GM23338 (cell line): ENCODE measurements at regions not wholly inside any gene's neighbourhood (a gene's known extent, or its start where the extent isn't known, plus 50 kb on each side); places are given as distances from the start of the nearest gene placed in this dataset.

Source experiments
- ATAC-seq: fragments of 200-7000 bp; cut with Tn5 transposase; 3 replicates; pipeline ENCODE4 v1.9.1; 2020
- DNase-seq: peaks from one replicate; pipeline ENCODE4 v3.0.0-alpha.2; 2015; ENCODE audit warnings: low spot score
- H2AFZ ChIP-seq: fragments of 200-600 bp; sonication (generic); 2 replicates; pipeline ENCODE4 v1.8.0; 2016; ENCODE audit warnings: antibody characterized with exemption, mild to moderate bottlenecking, moderate library complexity
- H3F3A ChIP-seq: fragments of 200-600 bp; sonication (generic); replicated peaks from 2 replicates; pipeline ENCODE4 v1.8.0; 2017; ENCODE audit warnings: antibody characterized with exemption, mixed run types, low read depth
- H3K27ac ChIP-seq: fragments of 200-600 bp; sonication (generic); 2 replicates; pipeline ENCODE4 v1.6.1; 2016; ENCODE audit warnings: low read depth
- H3K27me3 ChIP-seq: fragments of 200-600 bp; sonication (generic); 2 replicates; pipeline ENCODE4 v1.8.0; 2016; ENCODE audit warnings: mild to moderate bottlenecking, mixed run types, moderate library complexity; ENCODE audit not compliant: insufficient read depth
- H3K36me3 ChIP-seq: fragments of 200-600 bp; sonication (generic); 2 replicates; pipeline ENCODE4 v1.8.0; 2016; ENCODE audit warnings: mild to moderate bottlenecking; ENCODE audit not compliant: insufficient read depth
- H3K4me1 ChIP-seq: fragments of 200-600 bp; sonication (generic); 2 replicates; pipeline ENCODE4 v1.8.0; 2016; ENCODE audit warnings: mild to moderate bottlenecking, moderate library complexity; ENCODE audit not compliant: insufficient read depth
- H3K4me2 ChIP-seq: fragments of 200-600 bp; sonication (generic); 2 replicates; pipeline ENCODE4 v1.7.1; 2017; ENCODE audit warnings: mixed run types
- H3K4me3 ChIP-seq: fragments of 200-600 bp; sonication (generic); 2 replicates; pipeline ENCODE4 v1.6.1; 2016; ENCODE audit warnings: mixed run types
- H3K79me2 ChIP-seq: fragments of 200-600 bp; sonication (generic); replicated peaks from 2 replicates; pipeline ENCODE4 v1.8.0; 2017; ENCODE audit warnings: mild to moderate bottlenecking; ENCODE audit not compliant: insufficient read depth
- H3K9me2 ChIP-seq: fragments of 200-600 bp; sonication (generic); 2 replicates; pipeline ENCODE4 v1.8.0; 2017; ENCODE audit not compliant: insufficient read depth
- H4K20me1 ChIP-seq: fragments of 200-600 bp; sonication (generic); replicated peaks from 2 replicates; pipeline ENCODE4 v1.8.0; 2017; ENCODE audit warnings: mild to moderate bottlenecking; ENCODE audit not compliant: insufficient read depth
- H3K27ac Mint-ChIP-seq: 2 replicates; pipeline ENCODE4 v1.8.0; 2020; ENCODE audit warnings: inconsistent platforms, mild to moderate bottlenecking, moderate library complexity, mixed read lengths
- H3K27me3 Mint-ChIP-seq: 3 replicates; pipeline ENCODE4 v1.8.0; 2022; ENCODE audit warnings: low read depth, mild to moderate bottlenecking, moderate library complexity, mixed read lengths, inconsistent platforms; ENCODE audit not compliant: insufficient read depth, poor library complexity
- H3K36me3 Mint-ChIP-seq: 3 replicates; pipeline ENCODE4 v1.8.0; 2021; ENCODE audit warnings: low read depth, mild to moderate bottlenecking, inconsistent platforms, moderate library complexity, mixed read lengths
- H3K4me1 Mint-ChIP-seq: 3 replicates; pipeline ENCODE4 v1.8.0; 2020; ENCODE audit warnings: mild to moderate bottlenecking, inconsistent platforms, mixed read lengths
- H3K4me3 Mint-ChIP-seq: 3 replicates; pipeline ENCODE4 v1.8.0; 2021; ENCODE audit warnings: moderate library complexity, mild to moderate bottlenecking, inconsistent platforms, mixed read lengths
- H3K9me3 Mint-ChIP-seq: 3 replicates; pipeline ENCODE4 v1.8.0; 2020; ENCODE audit warnings: moderate library complexity, mild to moderate bottlenecking, inconsistent platforms, mixed read lengths
- CREB1 ChIP-seq: fragments of 250-450 bp; sonication (Bioruptor Pico); IDR thresholded peaks from 2 replicates; pipeline ENCODE4 v1.5.0; 2020; ENCODE audit warnings: low read depth, mild to moderate bottlenecking, moderate library complexity
- EZH2phosphoT487 ChIP-seq: fragments of 200-600 bp; sonication (generic); IDR thresholded peaks from one replicate; pipeline ENCODE4 v1.8.1; 2018; ENCODE audit warnings: antibody characterized with exemption; ENCODE audit not compliant: unreplicated experiment
- JUNB ChIP-seq: IDR thresholded peaks from one replicate; pipeline ENCODE4 v1.6.1; 2016; ENCODE audit warnings: antibody characterized with exemption; ENCODE audit not compliant: unreplicated experiment
- NANOG ChIP-seq: IDR thresholded peaks from 2 replicates; pipeline ENCODE4 v1.6.1; 2016; ENCODE audit warnings: antibody characterized with exemption, borderline replicate concordance
- POLR2AphosphoS5 ChIP-seq: IDR thresholded peaks from 2 replicates; pipeline ENCODE4 v1.6.1; 2016; ENCODE audit warnings: antibody characterized with exemption, low read depth
- STAT1 ChIP-seq: IDR thresholded peaks from one replicate; pipeline ENCODE4 v1.6.1; 2016; ENCODE audit warnings: antibody characterized with exemption; ENCODE audit not compliant: unreplicated experiment
- ZNF114 ChIP-seq: fragments of 250-450 bp; sonication (Bioruptor Pico); IDR thresholded peaks from 2 replicates; pipeline ENCODE4 v1.5.0; 2020; ENCODE audit warnings: mild to moderate bottlenecking, moderate library complexity
- ZNF331 ChIP-seq: fragments of 250-450 bp; sonication (Bioruptor Pico); IDR thresholded peaks from 2 replicates; pipeline ENCODE4 v1.5.0; 2020; ENCODE audit warnings: low read depth, mild to moderate bottlenecking, moderate library complexity
- TF ChIP-seq, protein P1 (sequence below): fragments of 250-450 bp; sonication (Bioruptor Pico); IDR thresholded peaks from 2 replicates; pipeline ENCODE4 v1.5.0; 2020; ENCODE audit warnings: mild to moderate bottlenecking, moderate library complexity
- TF ChIP-seq, protein P2 (sequence below), 2 experiments: fragments of 200-600 bp in 1 of 2; sonication (generic) in 1 of 2; conservative IDR thresholded peaks; 2 replicates each; pipeline versions ENCODE4 v1.5.1 to v1.6.1; 2016 to 2017; ENCODE audit warnings: antibody characterized with exemption in 2 of 2, low read depth in 2 of 2, mild to moderate bottlenecking in 2 of 2, moderate library complexity in 1 of 2
- TF ChIP-seq, protein P3 (sequence below): IDR thresholded peaks from one replicate; pipeline ENCODE4 v1.6.1; 2018; ENCODE audit warnings: antibody characterized with exemption; ENCODE audit not compliant: unreplicated experiment

DNA sequence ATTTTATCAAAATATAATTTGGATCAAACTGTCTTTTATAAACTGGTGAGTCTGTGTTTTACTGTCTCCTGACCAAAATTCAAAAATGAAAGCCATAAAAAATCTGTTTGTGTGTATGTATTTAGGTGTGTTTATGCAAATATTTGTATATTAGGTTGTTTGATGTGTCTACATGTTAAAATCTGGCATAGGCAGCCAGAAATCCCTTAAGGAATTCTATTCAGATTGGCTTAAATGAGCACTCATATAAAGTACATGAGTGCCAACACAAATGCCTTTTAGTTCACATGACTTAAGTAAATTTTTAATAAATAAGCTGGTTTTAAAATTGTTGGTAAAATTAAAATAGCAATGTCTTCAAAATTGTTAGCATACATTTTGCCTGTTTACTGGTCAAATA is 133.3 kb upstream of the GUCY1A2 start:
- H3K27me3 ChIP-seq, result no peaks in the 10 kb centered on the region
- H3F3A ChIP-seq, result no peaks in the 10 kb centered on the region
- Mint-ChIP-seq H3K27ac (no peak overlapping the region), H3K4me1 (no peaks in the 10 kb centered on the region; the same call in 2 of the 3 replicates), H3K27me3 (no peaks in the 10 kb centered on the region), H3K36me3 (no peaks in the 10 kb centered on the region), H3K9me3 (no peaks in the 10 kb centered on the region), H3K4me3 (no peak overlapping the region)
- H3K79me2 ChIP-seq, result no peaks in the 10 kb centered on the region
- H3K4me3 ChIP-seq, result no peak overlapping the region
- H3K27ac ChIP-seq, result no peak overlapping the region
- no peak overlapping the region for H2AFZ ChIP-seq
- no peak for TF ChIP-seq POLR2AphosphoS5
- TF ChIP-seq STAT1, result no peak
- no peak for DNase-seq
- no peak for ATAC-seq
- H3K4me2 ChIP-seq, result no peak overlapping the region
- H3K36me3 ChIP-seq, result no peaks in the 10 kb centered on the region
- no peaks in the 10 kb centered on the region for H3K4me1 ChIP-seq
- no peaks in the 10 kb centered on the region for H4K20me1 ChIP-seq
- H3K9me2 ChIP-seq, result no peaks in the 10 kb centered on the region

DNA sequence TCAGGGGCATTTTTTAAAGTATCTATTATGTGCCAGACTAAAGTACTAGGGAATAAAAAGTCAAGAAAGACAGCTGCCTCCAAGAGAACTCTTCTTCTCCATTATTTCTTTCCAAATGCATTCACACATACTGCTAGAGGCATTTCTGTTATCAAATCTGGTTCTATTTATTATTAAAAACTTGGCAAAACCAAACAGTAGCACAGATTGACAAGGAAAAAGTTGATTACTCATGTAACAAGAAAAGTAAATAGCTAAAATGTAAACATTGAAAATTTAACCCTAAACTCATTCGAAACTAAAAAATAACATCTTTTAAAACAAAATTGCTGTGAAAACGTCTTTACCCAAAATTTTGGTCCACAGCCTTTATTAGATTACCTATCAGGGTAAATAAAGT is 132.9 kb upstream of the GUCY1A2 start:
- Histone ChIP-seq H3F3A (no peaks in the 10 kb centered on the region), H3K4me3 (no peak overlapping the region), H3K4me2 (no peak overlapping the region), H3K4me1 (no peaks in the 10 kb centered on the region), H3K36me3 (no peaks in the 10 kb centered on the region), H4K20me1 (no peaks in the 10 kb centered on the region), H2AFZ (no peak overlapping the region), H3K27ac (no peak overlapping the region), H3K27me3 (no peaks in the 10 kb centered on the region), H3K9me2 (no peaks in the 10 kb centered on the region), H3K79me2 (no peaks in the 10 kb centered on the region)
- no peaks in the 10 kb centered on the region for H3K4me1 Mint-ChIP-seq
- no peaks in the 10 kb centered on the region for H3K36me3 Mint-ChIP-seq
- H3K27ac Mint-ChIP-seq, result no peak overlapping the region
- no peak for ATAC-seq
- no peak for DNase-seq
- no peaks in the 10 kb centered on the region for H3K27me3 Mint-ChIP-seq
- no peaks in the 10 kb centered on the region for H3K9me3 Mint-ChIP-seq
- no peak overlapping the region for H3K4me3 Mint-ChIP-seq
- TF ChIP-seq POLR2AphosphoS5 (no peak), ZNF114 (CRISPR knock-in tag) (no peak), ZNF331 (CRISPR knock-in tag) (no peak), EZH2phosphoT487 (no peak), CREB1 (CRISPR knock-in tag) (no peak), NANOG (no peak), STAT1 (no peak), JUNB (no peak)
- TF ChIP-seq, protein P1, sequence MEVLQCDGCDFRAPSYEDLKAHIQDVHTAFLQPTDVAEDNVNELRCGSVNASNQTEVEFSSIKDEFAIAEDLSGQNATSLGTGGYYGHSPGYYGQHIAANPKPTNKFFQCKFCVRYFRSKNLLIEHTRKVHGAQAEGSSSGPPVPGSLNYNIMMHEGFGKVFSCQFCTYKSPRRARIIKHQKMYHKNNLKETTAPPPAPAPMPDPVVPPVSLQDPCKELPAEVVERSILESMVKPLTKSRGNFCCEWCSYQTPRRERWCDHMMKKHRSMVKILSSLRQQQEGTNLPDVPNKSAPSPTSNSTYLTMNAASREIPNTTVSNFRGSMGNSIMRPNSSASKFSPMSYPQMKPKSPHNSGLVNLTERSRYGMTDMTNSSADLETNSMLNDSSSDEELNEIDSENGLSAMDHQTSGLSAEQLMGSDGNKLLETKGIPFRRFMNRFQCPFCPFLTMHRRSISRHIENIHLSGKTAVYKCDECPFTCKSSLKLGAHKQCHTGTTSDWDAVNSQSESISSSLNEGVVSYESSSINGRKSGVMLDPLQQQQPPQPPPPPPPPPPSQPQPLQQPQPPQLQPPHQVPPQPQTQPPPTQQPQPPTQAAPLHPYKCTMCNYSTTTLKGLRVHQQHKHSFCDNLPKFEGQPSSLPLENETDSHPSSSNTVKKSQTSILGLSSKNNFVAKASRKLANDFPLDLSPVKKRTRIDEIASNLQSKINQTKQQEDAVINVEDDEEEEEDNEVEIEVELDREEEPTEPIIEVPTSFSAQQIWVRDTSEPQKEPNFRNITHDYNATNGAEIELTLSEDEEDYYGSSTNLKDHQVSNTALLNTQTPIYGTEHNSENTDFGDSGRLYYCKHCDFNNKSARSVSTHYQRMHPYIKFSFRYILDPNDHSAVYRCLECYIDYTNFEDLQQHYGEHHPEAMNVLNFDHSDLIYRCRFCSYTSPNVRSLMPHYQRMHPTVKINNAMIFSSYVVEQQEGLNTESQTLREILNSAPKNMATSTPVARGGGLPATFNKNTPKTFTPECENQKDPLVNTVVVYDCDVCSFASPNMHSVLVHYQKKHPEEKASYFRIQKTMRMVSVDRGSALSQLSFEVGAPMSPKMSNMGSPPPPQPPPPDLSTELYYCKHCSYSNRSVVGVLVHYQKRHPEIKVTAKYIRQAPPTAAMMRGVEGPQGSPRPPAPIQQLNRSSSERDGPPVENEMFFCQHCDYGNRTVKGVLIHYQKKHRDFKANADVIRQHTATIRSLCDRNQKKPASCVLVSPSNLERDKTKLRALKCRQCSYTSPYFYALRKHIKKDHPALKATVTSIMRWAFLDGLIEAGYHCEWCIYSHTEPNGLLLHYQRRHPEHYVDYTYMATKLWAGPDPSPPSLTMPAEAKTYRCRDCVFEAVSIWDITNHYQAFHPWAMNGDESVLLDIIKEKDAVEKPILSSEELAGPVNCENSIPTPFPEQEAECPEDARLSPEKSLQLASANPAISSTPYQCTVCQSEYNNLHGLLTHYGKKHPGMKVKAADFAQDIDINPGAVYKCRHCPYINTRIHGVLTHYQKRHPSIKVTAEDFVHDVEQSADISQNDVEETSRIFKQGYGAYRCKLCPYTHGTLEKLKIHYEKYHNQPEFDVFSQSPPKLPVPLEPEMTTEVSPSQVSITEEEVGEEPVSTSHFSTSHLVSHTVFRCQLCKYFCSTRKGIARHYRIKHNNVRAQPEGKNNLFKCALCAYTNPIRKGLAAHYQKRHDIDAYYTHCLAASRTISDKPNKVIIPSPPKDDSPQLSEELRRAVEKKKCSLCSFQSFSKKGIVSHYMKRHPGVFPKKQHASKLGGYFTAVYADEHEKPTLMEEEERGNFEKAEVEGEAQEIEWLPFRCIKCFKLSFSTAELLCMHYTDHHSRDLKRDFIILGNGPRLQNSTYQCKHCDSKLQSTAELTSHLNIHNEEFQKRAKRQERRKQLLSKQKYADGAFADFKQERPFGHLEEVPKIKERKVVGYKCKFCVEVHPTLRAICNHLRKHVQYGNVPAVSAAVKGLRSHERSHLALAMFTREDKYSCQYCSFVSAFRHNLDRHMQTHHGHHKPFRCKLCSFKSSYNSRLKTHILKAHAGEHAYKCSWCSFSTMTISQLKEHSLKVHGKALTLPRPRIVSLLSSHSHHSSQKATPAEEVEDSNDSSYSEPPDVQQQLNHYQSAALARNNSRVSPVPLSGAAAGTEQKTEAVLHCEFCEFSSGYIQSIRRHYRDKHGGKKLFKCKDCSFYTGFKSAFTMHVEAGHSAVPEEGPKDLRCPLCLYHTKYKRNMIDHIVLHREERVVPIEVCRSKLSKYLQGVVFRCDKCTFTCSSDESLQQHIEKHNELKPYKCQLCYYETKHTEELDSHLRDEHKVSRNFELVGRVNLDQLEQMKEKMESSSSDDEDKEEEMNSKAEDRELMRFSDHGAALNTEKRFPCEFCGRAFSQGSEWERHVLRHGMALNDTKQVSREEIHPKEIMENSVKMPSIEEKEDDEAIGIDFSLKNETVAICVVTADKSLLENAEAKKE (CRISPR knock-in tag), result no peak
- TF ChIP-seq, protein P2, sequence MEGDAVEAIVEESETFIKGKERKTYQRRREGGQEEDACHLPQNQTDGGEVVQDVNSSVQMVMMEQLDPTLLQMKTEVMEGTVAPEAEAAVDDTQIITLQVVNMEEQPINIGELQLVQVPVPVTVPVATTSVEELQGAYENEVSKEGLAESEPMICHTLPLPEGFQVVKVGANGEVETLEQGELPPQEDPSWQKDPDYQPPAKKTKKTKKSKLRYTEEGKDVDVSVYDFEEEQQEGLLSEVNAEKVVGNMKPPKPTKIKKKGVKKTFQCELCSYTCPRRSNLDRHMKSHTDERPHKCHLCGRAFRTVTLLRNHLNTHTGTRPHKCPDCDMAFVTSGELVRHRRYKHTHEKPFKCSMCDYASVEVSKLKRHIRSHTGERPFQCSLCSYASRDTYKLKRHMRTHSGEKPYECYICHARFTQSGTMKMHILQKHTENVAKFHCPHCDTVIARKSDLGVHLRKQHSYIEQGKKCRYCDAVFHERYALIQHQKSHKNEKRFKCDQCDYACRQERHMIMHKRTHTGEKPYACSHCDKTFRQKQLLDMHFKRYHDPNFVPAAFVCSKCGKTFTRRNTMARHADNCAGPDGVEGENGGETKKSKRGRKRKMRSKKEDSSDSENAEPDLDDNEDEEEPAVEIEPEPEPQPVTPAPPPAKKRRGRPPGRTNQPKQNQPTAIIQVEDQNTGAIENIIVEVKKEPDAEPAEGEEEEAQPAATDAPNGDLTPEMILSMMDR (conservative IDR thresholded peaks at IDR 0.05; ENCODE audit: low read depth in 2 of 2), result no peak
- TF ChIP-seq, protein P3, sequence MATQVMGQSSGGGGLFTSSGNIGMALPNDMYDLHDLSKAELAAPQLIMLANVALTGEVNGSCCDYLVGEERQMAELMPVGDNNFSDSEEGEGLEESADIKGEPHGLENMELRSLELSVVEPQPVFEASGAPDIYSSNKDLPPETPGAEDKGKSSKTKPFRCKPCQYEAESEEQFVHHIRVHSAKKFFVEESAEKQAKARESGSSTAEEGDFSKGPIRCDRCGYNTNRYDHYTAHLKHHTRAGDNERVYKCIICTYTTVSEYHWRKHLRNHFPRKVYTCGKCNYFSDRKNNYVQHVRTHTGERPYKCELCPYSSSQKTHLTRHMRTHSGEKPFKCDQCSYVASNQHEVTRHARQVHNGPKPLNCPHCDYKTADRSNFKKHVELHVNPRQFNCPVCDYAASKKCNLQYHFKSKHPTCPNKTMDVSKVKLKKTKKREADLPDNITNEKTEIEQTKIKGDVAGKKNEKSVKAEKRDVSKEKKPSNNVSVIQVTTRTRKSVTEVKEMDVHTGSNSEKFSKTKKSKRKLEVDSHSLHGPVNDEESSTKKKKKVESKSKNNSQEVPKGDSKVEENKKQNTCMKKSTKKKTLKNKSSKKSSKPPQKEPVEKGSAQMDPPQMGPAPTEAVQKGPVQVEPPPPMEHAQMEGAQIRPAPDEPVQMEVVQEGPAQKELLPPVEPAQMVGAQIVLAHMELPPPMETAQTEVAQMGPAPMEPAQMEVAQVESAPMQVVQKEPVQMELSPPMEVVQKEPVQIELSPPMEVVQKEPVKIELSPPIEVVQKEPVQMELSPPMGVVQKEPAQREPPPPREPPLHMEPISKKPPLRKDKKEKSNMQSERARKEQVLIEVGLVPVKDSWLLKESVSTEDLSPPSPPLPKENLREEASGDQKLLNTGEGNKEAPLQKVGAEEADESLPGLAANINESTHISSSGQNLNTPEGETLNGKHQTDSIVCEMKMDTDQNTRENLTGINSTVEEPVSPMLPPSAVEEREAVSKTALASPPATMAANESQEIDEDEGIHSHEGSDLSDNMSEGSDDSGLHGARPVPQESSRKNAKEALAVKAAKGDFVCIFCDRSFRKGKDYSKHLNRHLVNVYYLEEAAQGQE, result no peak
